Transverse colon (tissue), 4 donors: ENCODE measurements at regions not wholly inside any gene's neighbourhood (a gene's known extent, or its start where the extent isn't known, plus 50 kb on each side); places are given as distances from the start of the nearest gene placed in this dataset.

Source experiments
- DNase-seq: peaks from one replicate; pipeline ENCODE4 v3.0.0-alpha.2; 2019
- H3K27ac ChIP-seq, 4 donors: fragments of 200-600 bp; sonication (generic); 2 replicates each; pipeline ENCODE4 v1.5.1; 2016 to 2018; ENCODE audit warnings: inconsistent platforms in 4 of 4
- H3K27me3 ChIP-seq: fragments of 200-600 bp; sonication (generic); 2 replicates; pipeline ENCODE4 v1.5.1; 2017; ENCODE audit warnings: inconsistent platforms
- H3K36me3 ChIP-seq, 4 donors: fragments of 200-600 bp; sonication (generic); 2 replicates each; pipeline ENCODE4 v1.5.1; 2017 to 2019; ENCODE audit warnings: inconsistent platforms in 4 of 4
- H3K4me1 ChIP-seq, 4 donors: fragments of 200-600 bp; sonication (generic); 2 replicates each; pipeline ENCODE4 v1.5.1; 2017 to 2020; ENCODE audit warnings: inconsistent platforms in 4 of 4
- H3K4me3 ChIP-seq, 4 donors: fragments of 200-600 bp; sonication (generic); 1 replicate in 1 of 4; 2 replicates in 3 of 4; pipeline versions ENCODE4 v1.5.1 to v1.6.1; 2017 to 2019; ENCODE audit warnings: inconsistent platforms in 4 of 4
- H3K9me3 ChIP-seq, 2 donors: fragments of 200-600 bp; sonication (generic); 2 replicates each; pipeline ENCODE4 v1.5.1; 2017 to 2019; ENCODE audit warnings: inconsistent platforms in 2 of 2
- EP300 ChIP-seq: sonication (generic); formaldehyde crosslinking; IDR thresholded peaks from one replicate; pipeline ENCODE4 v1.6.1; 2017; ENCODE audit warnings: antibody characterized with exemption, low read depth
- POLR2A ChIP-seq: fragments of 450-650 bp; IDR thresholded peaks from one replicate; pipeline ENCODE4 v1.6.1; 2016; ENCODE audit warnings: antibody characterized with exemption, mild to moderate bottlenecking, moderate library complexity
- POLR2AphosphoS5 ChIP-seq, 3 donors: sonication (generic); formaldehyde crosslinking; IDR thresholded peaks; one replicate each; pipeline ENCODE4 v1.6.1; 2016; ENCODE audit warnings: antibody characterized with exemption in 3 of 3
- WGBS, 2 donors: methylation state at CpG; one replicate each; pipeline ENCODE4 v1.1.5; 2018; ENCODE audit warnings: low coverage in 1 of 2; 5-methylcytosine and 5-hydroxymethylcytosine counted together
- in situ Hi-C, 4 donors: fragments of 200-750 bp; cut with MboI; loops; one replicate each; pipeline versions ENCODE4 v1.15.0 to v1.15.1; 2017; ENCODE audit warnings: low sequenced_read_pairs in 3 of 4, low pct_ligation_motif_present in 1 of 4, low pct_unique_long_range_greater_than_20kb in 1 of 4
- intact Hi-C: fragments of 100-400 bp; cut with DNase I; formaldehyde crosslinking; loops from one replicate; pipeline ENCODE4 v1.15.1; 2023; ENCODE audit warnings: low total_unique reads
- TF ChIP-seq, protein P1 (sequence below), 5 experiments: fragments of 200-600 bp in 3 of 5; fragments of 450-650 bp in 2 of 5; sonication (generic) in 3 of 5; IDR thresholded peaks; 1 replicate in 2 of 5; 2 replicates in 3 of 5; pipeline ENCODE4 v1.5.1; 2016 to 2017; ENCODE audit warnings: antibody characterized with exemption in 5 of 5, inconsistent platforms in 3 of 5, mild to moderate bottlenecking in 2 of 5, moderate library complexity in 1 of 5

DNA sequence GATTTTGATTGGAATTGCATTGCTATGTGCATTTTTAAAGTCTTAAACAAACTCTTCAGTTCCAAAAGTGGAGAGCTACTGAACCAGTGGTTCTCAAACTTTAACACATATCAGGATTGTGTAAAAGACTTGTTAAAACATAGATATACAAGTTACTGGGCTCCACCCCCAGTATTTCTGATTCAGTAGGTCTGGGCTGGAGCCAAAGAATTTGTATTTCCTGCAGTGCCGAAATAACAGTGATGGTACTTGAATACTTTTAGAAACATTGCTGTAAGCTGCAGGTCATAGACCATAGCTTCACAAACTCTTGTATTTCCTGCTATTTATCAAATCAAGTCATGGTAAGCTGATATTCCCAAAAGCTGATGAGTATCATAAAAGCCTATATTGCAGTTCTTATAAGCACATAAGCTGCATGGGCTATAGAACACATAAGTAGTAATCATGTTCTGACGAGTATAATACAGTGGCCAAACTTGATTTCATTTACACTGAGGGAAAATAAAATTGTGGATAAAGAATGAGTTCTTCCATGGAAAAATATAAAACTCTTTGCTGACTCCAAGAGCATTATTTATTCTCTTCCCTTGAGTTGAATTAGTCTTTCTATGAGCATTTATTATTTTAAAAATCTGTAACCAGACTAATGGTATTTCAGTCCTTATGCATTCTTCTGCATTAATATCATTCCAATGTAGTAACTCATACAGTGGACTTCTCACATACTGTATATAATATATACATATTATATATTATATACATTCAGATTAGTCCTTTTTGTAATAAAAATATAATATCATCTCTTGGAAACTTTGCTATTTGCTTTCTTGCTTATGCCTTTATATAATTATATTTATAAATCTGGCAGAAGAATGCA lies 550.5 kb upstream of the AGTR1 start:
- intact Hi-C loops (no loop called here), in situ Hi-C loops (no loop called here)
- Histone ChIP-seq H3K4me3 (no peak overlapping the region), H3K9me3 (no peaks in the 10 kb centered on the region), H3K27ac (no peak overlapping the region), H3K4me1 (no peaks in the 10 kb centered on the region), H3K36me3 (no peaks in the 10 kb centered on the region), H3K27me3 (no peaks in the 10 kb centered on the region)
- WGBS, 2 donors = 8 to 47% methylated on average over 2 of the region's 2 CpGs
- TF ChIP-seq, protein P1, sequence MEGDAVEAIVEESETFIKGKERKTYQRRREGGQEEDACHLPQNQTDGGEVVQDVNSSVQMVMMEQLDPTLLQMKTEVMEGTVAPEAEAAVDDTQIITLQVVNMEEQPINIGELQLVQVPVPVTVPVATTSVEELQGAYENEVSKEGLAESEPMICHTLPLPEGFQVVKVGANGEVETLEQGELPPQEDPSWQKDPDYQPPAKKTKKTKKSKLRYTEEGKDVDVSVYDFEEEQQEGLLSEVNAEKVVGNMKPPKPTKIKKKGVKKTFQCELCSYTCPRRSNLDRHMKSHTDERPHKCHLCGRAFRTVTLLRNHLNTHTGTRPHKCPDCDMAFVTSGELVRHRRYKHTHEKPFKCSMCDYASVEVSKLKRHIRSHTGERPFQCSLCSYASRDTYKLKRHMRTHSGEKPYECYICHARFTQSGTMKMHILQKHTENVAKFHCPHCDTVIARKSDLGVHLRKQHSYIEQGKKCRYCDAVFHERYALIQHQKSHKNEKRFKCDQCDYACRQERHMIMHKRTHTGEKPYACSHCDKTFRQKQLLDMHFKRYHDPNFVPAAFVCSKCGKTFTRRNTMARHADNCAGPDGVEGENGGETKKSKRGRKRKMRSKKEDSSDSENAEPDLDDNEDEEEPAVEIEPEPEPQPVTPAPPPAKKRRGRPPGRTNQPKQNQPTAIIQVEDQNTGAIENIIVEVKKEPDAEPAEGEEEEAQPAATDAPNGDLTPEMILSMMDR (IDR thresholded peaks at IDR 0.05) = no peak
- TF ChIP-seq EP300 (no peak), POLR2A (no peak), POLR2AphosphoS5 (IDR thresholded peaks at IDR 0.05) (no peak)
- no peak for DNase-seq

DNA sequence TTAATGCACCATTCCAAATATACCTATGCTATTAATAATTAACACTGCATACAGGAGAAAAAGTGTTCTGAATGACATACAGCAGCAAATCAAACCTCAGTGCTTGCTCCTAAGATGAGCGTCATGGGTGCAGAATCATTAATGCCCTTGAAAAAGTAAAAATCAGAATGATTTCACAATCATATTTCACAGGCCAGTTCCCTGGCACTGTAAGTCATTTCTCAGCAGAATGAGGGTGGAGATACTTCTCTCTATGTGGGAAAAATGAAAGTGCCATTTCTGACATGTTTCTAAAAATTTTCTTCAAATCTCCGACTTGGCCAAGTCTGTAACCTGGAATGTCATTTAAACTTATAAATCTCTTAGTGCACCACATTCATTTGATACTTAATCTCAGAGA lies 549.8 kb upstream of the AGTR1 start:
- no peaks in the 10 kb centered on the region for H3K4me1 ChIP-seq
- no peaks in the 10 kb centered on the region for H3K36me3 ChIP-seq
- intact Hi-C loops (no loop called here), in situ Hi-C loops (no loop called here)
- no peak overlapping the region for H3K4me3 ChIP-seq
- 72 to 76% methylated on average over 2 of the region's 2 CpGs for WGBS, 2 donors
- no peak overlapping the region for H3K27ac ChIP-seq
- no peaks in the 10 kb centered on the region for H3K27me3 ChIP-seq
- DNase-seq = no peak
- no peaks in the 10 kb centered on the region for H3K9me3 ChIP-seq
- TF ChIP-seq POLR2AphosphoS5 (IDR thresholded peaks at IDR 0.05) (no peak), POLR2A (no peak), EP300 (no peak)
- TF ChIP-seq, protein P1 (IDR thresholded peaks at IDR 0.05) = no peak

DNA sequence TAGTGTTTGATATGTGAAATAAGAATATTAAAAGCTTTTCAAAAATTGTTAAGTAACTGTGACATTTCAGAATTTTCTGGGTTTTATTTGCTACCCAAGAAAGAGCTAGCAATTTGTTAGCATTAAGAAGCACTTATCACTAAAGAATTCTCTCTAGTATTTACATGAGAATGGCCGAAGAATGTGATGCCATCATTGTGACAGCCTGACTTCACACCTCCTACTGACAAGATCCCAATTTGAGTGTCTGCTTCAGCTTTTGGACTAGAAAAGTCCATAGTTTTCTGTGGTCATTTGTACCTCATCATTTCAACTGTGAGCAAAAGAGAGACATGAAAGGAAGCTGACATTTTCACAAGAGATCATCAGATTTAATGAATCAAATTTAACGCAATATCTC lies 548.1 kb upstream of the AGTR1 start:
- intact Hi-C loops = no loop called here
- in situ Hi-C loops = no loop called here
- H3K27me3 ChIP-seq = no peaks in the 10 kb centered on the region

DNA sequence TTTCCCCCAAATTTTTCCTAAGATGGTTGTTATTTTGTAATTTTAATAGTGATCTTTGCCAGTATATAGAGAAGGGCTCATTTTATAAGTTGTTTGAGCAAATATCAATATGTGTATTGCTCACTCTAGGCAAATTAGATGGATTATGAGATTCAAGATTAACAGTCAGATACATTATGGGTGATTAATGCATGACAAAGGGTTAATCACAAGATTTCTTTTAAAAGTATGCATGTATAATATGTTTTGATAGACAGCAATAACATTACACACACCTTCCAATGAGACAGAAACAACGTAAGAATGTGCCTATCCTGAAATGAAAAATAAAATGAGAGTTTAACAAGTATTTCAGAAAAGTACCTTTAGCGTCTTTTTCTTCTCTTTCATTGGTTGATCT lies 547.6 kb upstream of the AGTR1 start:
- in situ Hi-C loops = no loop called here
- intact Hi-C loops = no loop called here

More for the DNA sequence above, 548.1 kb upstream of the AGTR1 start:
- H3K36me3 ChIP-seq = no peaks in the 10 kb centered on the region
- DNase-seq = no peak
- TF ChIP-seq POLR2AphosphoS5 (IDR thresholded peaks at IDR 0.05) (no peak), EP300 (no peak), POLR2A (no peak)
- TF ChIP-seq, protein P1 (IDR thresholded peaks at IDR 0.05) = no peak
- no peak overlapping the region for H3K27ac ChIP-seq
- no peak overlapping the region for H3K4me3 ChIP-seq
- 63 to 75% methylated on average over 2 of the region's 2 CpGs for WGBS, 2 donors
- H3K4me1 ChIP-seq = no peaks in the 10 kb centered on the region
- no peaks in the 10 kb centered on the region for H3K9me3 ChIP-seq

More for the DNA sequence above, 547.6 kb upstream of the AGTR1 start:
- DNase-seq = no peak
- no peak overlapping the region for H3K4me3 ChIP-seq
- 70 to 78% methylated on average over 2 of the region's 2 CpGs for WGBS, 2 donors
- no peaks in the 10 kb centered on the region for H3K4me1 ChIP-seq
- H3K27ac ChIP-seq = no peak overlapping the region
- no peaks in the 10 kb centered on the region for H3K27me3 ChIP-seq
- no peaks in the 10 kb centered on the region for H3K9me3 ChIP-seq
- TF ChIP-seq EP300 = no peak
- no peak for TF ChIP-seq POLR2A
- TF ChIP-seq, protein P1 (IDR thresholded peaks at IDR 0.05) = no peak
- no peak for TF ChIP-seq POLR2AphosphoS5 (IDR thresholded peaks at IDR 0.05)
- no peaks in the 10 kb centered on the region for H3K36me3 ChIP-seq
